ENCODE measurements at regions not wholly inside any gene's neighbourhood (a gene's known extent, or its start where the extent isn't known, plus 50 kb on each side); places are given as distances from the start of the nearest gene placed in this dataset.

DNA sequence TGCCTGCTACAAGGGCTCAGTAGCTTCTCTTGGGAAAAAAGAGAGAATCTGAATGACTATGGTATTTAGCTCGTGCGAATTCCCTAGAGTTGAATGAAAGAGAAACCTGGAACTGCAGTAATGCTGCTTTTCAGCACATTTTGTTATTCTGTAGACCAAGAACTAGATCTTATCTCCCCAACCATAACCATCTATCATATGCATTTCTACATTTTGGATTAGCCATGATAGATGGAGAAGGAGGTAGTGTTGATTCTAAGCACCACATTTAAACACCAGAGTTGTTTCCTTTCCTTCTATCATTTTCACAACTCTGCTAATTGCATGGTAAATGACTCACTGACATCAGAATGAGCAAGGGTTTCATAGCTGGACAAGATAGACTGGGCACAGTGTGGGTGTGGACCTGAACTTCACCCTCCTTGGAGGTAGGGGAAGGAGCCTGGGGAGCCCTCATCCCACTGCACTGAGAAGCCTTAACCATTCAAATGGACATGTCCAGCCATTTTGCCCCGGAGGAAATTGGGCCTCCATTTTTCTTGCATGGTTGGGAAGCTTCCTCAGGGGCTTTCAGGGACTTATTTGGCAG lies 55.3 kb upstream of the BMPER start:
- Histone ChIP-seq H3K4me3 (no peak overlapping the region), H3K27ac (no peak overlapping the region), H3K36me3 (no peaks in the 10 kb centered on the region), H3K27me3 (no peaks in the 10 kb centered on the region), H3K4me1 (peaks cover 0 to 6% of the 10 kb centered on the region in 2 donors), H3K9me3 (no peaks in the 10 kb centered on the region)
- intact Hi-C loops (cut with DNase I), result no loop called here
- DNase-seq (ENCODE audit: low spot score in 2 of 2), result no peak
- TF ChIP-seq, protein P1, sequence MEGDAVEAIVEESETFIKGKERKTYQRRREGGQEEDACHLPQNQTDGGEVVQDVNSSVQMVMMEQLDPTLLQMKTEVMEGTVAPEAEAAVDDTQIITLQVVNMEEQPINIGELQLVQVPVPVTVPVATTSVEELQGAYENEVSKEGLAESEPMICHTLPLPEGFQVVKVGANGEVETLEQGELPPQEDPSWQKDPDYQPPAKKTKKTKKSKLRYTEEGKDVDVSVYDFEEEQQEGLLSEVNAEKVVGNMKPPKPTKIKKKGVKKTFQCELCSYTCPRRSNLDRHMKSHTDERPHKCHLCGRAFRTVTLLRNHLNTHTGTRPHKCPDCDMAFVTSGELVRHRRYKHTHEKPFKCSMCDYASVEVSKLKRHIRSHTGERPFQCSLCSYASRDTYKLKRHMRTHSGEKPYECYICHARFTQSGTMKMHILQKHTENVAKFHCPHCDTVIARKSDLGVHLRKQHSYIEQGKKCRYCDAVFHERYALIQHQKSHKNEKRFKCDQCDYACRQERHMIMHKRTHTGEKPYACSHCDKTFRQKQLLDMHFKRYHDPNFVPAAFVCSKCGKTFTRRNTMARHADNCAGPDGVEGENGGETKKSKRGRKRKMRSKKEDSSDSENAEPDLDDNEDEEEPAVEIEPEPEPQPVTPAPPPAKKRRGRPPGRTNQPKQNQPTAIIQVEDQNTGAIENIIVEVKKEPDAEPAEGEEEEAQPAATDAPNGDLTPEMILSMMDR (IDR thresholded peaks at IDR 0.05), result no peak

DNA sequence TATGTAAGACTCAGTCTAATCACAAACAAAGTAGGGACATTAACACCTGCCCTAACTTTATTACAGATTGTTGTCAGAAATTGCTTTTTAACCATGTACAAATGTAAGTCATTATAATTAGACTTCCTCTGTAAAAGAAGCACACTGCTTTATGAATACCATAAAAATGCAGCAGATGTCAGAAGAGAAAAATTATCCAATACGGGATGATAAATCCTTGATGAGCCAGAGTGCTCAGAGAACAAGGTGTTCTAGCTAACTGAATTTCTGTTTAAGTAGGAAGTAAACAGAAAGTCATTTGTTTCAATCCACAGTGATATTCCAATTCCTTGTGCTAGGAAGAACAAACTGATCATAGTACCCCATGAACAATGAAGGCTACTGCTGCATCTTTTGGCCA lies 54.6 kb upstream of the BMPER start:
- TF ChIP-seq, protein P1 (IDR thresholded peaks at IDR 0.05), result no peak
- no peaks in the 10 kb centered on the region for H3K9me3 ChIP-seq

DNA sequence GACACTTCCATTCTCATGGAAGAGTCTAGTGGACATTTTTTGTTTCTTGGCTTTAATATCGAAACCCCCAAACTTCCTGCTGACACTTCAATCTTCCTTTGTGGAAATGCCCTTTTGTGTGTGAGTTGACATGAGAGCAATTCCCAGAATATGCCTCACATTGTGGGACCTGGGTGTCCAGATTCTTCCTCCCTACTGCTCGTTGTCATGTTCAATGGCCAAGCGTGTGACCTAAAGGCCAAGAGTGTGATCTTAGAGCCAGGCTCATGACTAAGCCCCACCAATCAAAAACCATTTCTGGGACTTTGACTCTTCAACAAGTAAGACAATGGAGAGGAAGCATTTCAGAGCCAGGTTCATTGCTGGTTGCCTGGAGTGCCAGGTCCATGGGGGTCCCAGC lies 52.5 kb upstream of the BMPER start:
- Histone ChIP-seq H3K36me3 (no peaks in the 10 kb centered on the region), H3K4me1 (no peaks in the 10 kb centered on the region), H3K9me3 (no peaks in the 10 kb centered on the region), H3K27me3 (no peaks in the 10 kb centered on the region), H3K4me3 (no peak overlapping the region), H3K27ac (no peak overlapping the region)
- intact Hi-C loops (cut with DNase I), result no loop called here
- DNase-seq (ENCODE audit: low spot score in 2 of 2), result no peak
- TF ChIP-seq, protein P1 (IDR thresholded peaks at IDR 0.05), result no peak

More for the DNA sequence above, 54.6 kb upstream of the BMPER start:
- DNase-seq (ENCODE audit: low spot score in 2 of 2), result no peak
- intact Hi-C loops (cut with DNase I), result no loop called here
- H3K36me3 ChIP-seq, result no peaks in the 10 kb centered on the region
- peaks cover 0 to 6% of the 10 kb centered on the region in 2 donors for H3K4me1 ChIP-seq
- H3K27me3 ChIP-seq, result no peaks in the 10 kb centered on the region
- H3K4me3 ChIP-seq, result no peak overlapping the region
- H3K27ac ChIP-seq, result no peak overlapping the region

DNA sequence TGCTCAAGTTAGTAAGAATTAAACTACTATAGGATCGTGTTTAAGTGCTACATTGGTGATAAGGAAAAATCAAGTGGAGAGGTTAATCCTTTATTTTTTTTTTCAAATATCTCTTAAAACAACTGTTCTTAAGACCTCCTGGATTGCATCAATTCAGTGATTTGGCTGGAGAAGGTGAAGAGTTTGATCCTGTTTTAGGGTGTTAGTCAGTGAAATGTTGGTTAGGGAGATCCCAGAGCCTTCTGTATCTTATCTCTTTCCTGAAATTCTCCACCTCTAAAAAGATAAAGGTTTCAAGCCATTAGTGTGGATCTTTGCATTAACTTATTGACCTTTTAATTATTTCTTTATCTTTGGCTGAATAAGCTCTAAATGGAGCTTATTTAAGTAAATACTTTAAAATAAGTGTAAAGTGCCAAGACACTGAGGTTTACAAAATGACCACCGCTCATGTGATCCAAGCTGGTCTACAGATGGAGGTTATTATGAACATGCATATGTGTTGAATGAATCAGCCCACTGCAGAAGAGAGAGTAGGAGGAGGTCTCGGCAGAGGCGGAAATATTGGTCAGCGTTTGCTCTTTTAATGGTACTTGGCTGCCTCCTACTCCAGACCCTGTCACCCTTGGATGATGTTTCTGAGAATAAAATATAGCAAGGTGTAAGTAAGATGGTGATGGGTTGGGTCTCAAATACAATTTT lies 51.8 kb upstream of the BMPER start:
- TF ChIP-seq, protein P1 (IDR thresholded peaks at IDR 0.05), result no peak
- no peak for DNase-seq (ENCODE audit: low spot score in 2 of 2)
- intact Hi-C loops (cut with DNase I), result no loop called here
- Histone ChIP-seq H3K36me3 (no peaks in the 10 kb centered on the region), H3K9me3 (no peaks in the 10 kb centered on the region), H3K4me3 (no peak overlapping the region), H3K27me3 (no peaks in the 10 kb centered on the region), H3K4me1 (no peaks in the 10 kb centered on the region), H3K27ac (no peak overlapping the region)

DNA sequence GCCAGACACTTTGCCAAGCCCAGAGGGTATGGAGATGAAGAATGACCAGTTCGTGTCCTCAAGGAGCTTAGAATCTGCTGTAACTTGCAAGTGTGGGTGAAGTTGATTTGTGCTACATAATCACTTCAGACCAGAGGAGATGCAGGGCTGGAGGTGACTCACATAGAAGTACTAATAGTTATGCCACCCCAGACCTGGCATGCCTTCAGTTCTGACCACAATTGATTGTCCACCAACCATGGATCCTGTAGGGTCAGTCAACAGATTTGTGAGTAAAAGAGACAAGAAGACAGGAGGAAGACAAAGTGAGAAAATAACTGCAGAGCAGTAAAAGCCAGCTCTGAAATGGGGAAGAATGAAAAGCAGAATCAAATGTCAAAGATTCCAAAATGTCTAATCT lies 51.2 kb upstream of the BMPER start:
- TF ChIP-seq, protein P1 (IDR thresholded peaks at IDR 0.05), result no peak
- no peaks in the 10 kb centered on the region for H3K36me3 ChIP-seq
- no peak overlapping the region for H3K4me3 ChIP-seq
- no peak overlapping the region for H3K27ac ChIP-seq
- H3K4me1 ChIP-seq, result no peaks in the 10 kb centered on the region
- intact Hi-C loops (cut with DNase I), result no loop called here
- no peak for DNase-seq (ENCODE audit: low spot score in 2 of 2)
- no peaks in the 10 kb centered on the region for H3K27me3 ChIP-seq
- H3K9me3 ChIP-seq, result no peaks in the 10 kb centered on the region
